Keratinocyte (primary cell): ENCODE measurements at regions not wholly inside any gene's neighbourhood (a gene's known extent, or its start where the extent isn't known, plus 50 kb on each side); places are given as distances from the start of the nearest gene placed in this dataset.

Experiments used
- CTCF ChIP-seq, 3 experiments: IDR thresholded peaks in 1 of 3; conservative IDR thresholded peaks in 1 of 3; optimal IDR thresholded peaks in 1 of 3; 2 replicates in 2 of 3; 3 replicates in 1 of 3; pipeline versions ENCODE3 to v1.5.1; 2011; ENCODE audit warnings: low read length in 3 of 3, mild to moderate bottlenecking in 3 of 3, moderate library complexity in 2 of 3, control low read depth in 1 of 3, inconsistent platforms in 1 of 3; ENCODE audit not compliant: insufficient read depth in 2 of 3; ENCODE audit errors: extremely low read depth in 1 of 3
- EZH2 ChIP-seq: IDR thresholded peaks from one replicate; pipeline ENCODE4 v1.6.1; 2012; ENCODE audit warnings: inconsistent platforms, mild to moderate bottlenecking, low read length, moderate library complexity

- TF ChIP-seq CTCF (optimal IDR thresholded peaks at IDR 0.05 in 1 of 3, IDR thresholded peaks at IDR 0.05 in 1 of 3, conservative IDR thresholded peaks at IDR 0.05 in 1 of 3; ENCODE audit: extremely low read depth in 1 of 3, insufficient read depth in 2 of 3, low read length in 3 of 3) (no peak), EZH2 (no peak)
Measured at GRCh38 chr5:62046191-62046590, 259.8 kb upstream of the KIF2A start.
